Right lobe of liver (tissue), 4 donors: ENCODE measurements at regions not wholly inside any gene's neighbourhood (a gene's known extent, or its start where the extent isn't known, plus 50 kb on each side); places are given as distances from the start of the nearest gene placed in this dataset.

Experiments used
- POLR2A ChIP-seq: fragments of 450-650 bp; IDR thresholded peaks from one replicate; pipeline ENCODE4 v1.6.1; 2017; ENCODE audit warnings: antibody characterized with exemption, mild to moderate bottlenecking
- TF ChIP-seq, protein P1 (sequence below), 4 donors: fragments of 200-600 bp in 3 of 4; fragments of 450-650 bp in 1 of 4; IDR thresholded peaks; one replicate each; pipeline versions ENCODE4 v1.5.1 to v1.8.0; 2016 to 2022; ENCODE audit warnings: antibody characterized with exemption in 4 of 4, mild to moderate bottlenecking in 2 of 4
- donor health status: DM: no; HTN: no; CAD: no.
- donor health status: DM: no; HTN: no; CAD: no.
- donor health status: DM: no; HTN: yes; CAD: no.

- TF ChIP-seq, protein P1, sequence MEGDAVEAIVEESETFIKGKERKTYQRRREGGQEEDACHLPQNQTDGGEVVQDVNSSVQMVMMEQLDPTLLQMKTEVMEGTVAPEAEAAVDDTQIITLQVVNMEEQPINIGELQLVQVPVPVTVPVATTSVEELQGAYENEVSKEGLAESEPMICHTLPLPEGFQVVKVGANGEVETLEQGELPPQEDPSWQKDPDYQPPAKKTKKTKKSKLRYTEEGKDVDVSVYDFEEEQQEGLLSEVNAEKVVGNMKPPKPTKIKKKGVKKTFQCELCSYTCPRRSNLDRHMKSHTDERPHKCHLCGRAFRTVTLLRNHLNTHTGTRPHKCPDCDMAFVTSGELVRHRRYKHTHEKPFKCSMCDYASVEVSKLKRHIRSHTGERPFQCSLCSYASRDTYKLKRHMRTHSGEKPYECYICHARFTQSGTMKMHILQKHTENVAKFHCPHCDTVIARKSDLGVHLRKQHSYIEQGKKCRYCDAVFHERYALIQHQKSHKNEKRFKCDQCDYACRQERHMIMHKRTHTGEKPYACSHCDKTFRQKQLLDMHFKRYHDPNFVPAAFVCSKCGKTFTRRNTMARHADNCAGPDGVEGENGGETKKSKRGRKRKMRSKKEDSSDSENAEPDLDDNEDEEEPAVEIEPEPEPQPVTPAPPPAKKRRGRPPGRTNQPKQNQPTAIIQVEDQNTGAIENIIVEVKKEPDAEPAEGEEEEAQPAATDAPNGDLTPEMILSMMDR (IDR thresholded peaks at IDR 0.05), result no peak
- no peak for TF ChIP-seq POLR2A
Observed at GRCh38 chrY:7496001-7496400, 584.4 kb upstream of the AMELY start.
